Activated T-helper 1 cell treated with anti-CD3 and anti-CD28 coated beads, Interleukin-12 subunit alpha, Interleukin-12 subunit beta, Interleukin-2, Interleukin-4 antibody, amounts not matched to agents 30 ng/mL and 10 ng/mL and 1 ng/mL, durations not matched to agents 14 hours and 24 hours and 36 hours (primary cell): ENCODE measurements at regions not wholly inside any gene's neighbourhood (a gene's known extent, or its start where the extent isn't known, plus 50 kb on each side); places are given as distances from the start of the nearest gene placed in this dataset.

Experiments used
- DNase-seq: peaks from one replicate; pipeline ENCODE4 v3.0.0; 2021; ENCODE audit warnings: low spot score
- H3K27ac Mint-ChIP-seq: one replicate; pipeline ENCODE4 v1.8.0; 2021; ENCODE audit warnings: mild to moderate bottlenecking, mixed read lengths
- H3K27me3 Mint-ChIP-seq: one replicate; pipeline ENCODE4 v1.8.0; 2022; ENCODE audit warnings: mild to moderate bottlenecking, moderate library complexity, mixed read lengths; ENCODE audit not compliant: insufficient read depth
- H3K36me3 Mint-ChIP-seq: one replicate; pipeline ENCODE4 v1.8.0; 2021; ENCODE audit warnings: low read depth, mixed read lengths
- H3K4me1 Mint-ChIP-seq: one replicate; pipeline ENCODE4 v1.8.0; 2021; ENCODE audit warnings: low read depth, mixed read lengths
- H3K4me3 Mint-ChIP-seq: one replicate; pipeline ENCODE4 v1.8.0; 2021; ENCODE audit warnings: mild to moderate bottlenecking, moderate library complexity, mixed read lengths
- H3K9me3 Mint-ChIP-seq: one replicate; pipeline ENCODE4 v1.8.0; 2021; ENCODE audit warnings: mixed read lengths
- intact Hi-C: fragments of 100-400 bp; cut with micrococcal nuclease; formaldehyde crosslinking; loops from one replicate; pipeline ENCODE4 v1.15.1; 2024

GRCh38 chr1:101379037-101379436 is 142.2 kb downstream of the S1PR1 start:
- intact Hi-C loops = no loop called here
- H3K36me3 Mint-ChIP-seq = peaks cover 7% of the 10 kb centered on the region
- peaks cover 5% of the 10 kb centered on the region for H3K27me3 Mint-ChIP-seq
- H3K27ac Mint-ChIP-seq = peak overlapping the region; percentile 6
- H3K4me3 Mint-ChIP-seq = no peak overlapping the region
- H3K9me3 Mint-ChIP-seq = peaks cover 9% of the 10 kb centered on the region
- H3K4me1 Mint-ChIP-seq = peaks cover 27% of the 10 kb centered on the region
- DNase-seq = no peak

- H3K4me3 Mint-ChIP-seq = no peak overlapping the region
- peak overlapping the region; percentile 41 for H3K27ac Mint-ChIP-seq
- no peak for DNase-seq
- intact Hi-C loops = no loop called here
- H3K36me3 Mint-ChIP-seq = peaks cover 8% of the 10 kb centered on the region
- H3K4me1 Mint-ChIP-seq = peaks cover 27% of the 10 kb centered on the region
- H3K9me3 Mint-ChIP-seq = peaks cover 9% of the 10 kb centered on the region
- peaks cover 5% of the 10 kb centered on the region for H3K27me3 Mint-ChIP-seq
Observed at GRCh38 chr1:101379950-101380349, 143.1 kb downstream of the S1PR1 start.

GRCh38 chr1:101382135-101382534 is 145.3 kb downstream of the S1PR1 start:
- peaks cover 13% of the 10 kb centered on the region for H3K9me3 Mint-ChIP-seq
- peaks cover 27% of the 10 kb centered on the region for H3K4me1 Mint-ChIP-seq
- no peak for DNase-seq
- intact Hi-C loops = no loop called here
- H3K36me3 Mint-ChIP-seq = peaks cover 7% of the 10 kb centered on the region
- H3K27ac Mint-ChIP-seq = no peak overlapping the region
- peaks cover 5% of the 10 kb centered on the region for H3K27me3 Mint-ChIP-seq
- no peak overlapping the region for H3K4me3 Mint-ChIP-seq

- Mint-ChIP-seq H3K4me3 (no peak overlapping the region), H3K9me3 (peaks cover 8% of the 10 kb centered on the region), H3K27ac (no peak overlapping the region), H3K4me1 (peaks cover 19% of the 10 kb centered on the region), H3K27me3 (peaks cover 5% of the 10 kb centered on the region), H3K36me3 (peaks cover 4% of the 10 kb centered on the region)
- intact Hi-C loops = loop anchor here (1.0 kb wide), 1 partner anchor 80 kb away; no protein-coding TSS in a partner anchor
- DNase-seq = peak; percentile 26
Observed at GRCh38 chr1:101388904-101389546, 152.2 kb downstream of the S1PR1 start.

- H3K4me1 Mint-ChIP-seq = peaks cover 19% of the 10 kb centered on the region
- H3K27ac Mint-ChIP-seq = no peak overlapping the region
- intact Hi-C loops = loop anchor here (1.0 kb wide), 1 partner anchor 80 kb away; no protein-coding TSS in a partner anchor
- H3K4me3 Mint-ChIP-seq = no peak overlapping the region
- no peak for DNase-seq
- peaks cover 8% of the 10 kb centered on the region for H3K9me3 Mint-ChIP-seq
- peaks cover 4% of the 10 kb centered on the region for H3K36me3 Mint-ChIP-seq
- peaks cover 7% of the 10 kb centered on the region for H3K27me3 Mint-ChIP-seq
Observed at GRCh38 chr1:101389547-101389929, 152.7 kb downstream of the S1PR1 start.

- intact Hi-C loops = no loop called here
- Mint-ChIP-seq H3K9me3 (peaks cover 4% of the 10 kb centered on the region), H3K27ac (no peak overlapping the region), H3K4me3 (no peak overlapping the region), H3K36me3 (peaks cover 3% of the 10 kb centered on the region), H3K27me3 (peaks cover 19% of the 10 kb centered on the region), H3K4me1 (peaks cover 19% of the 10 kb centered on the region)
- DNase-seq = no peak
Observed at GRCh38 chr1:101392552-101392951, 155.7 kb downstream of the S1PR1 start.

- peaks cover 11% of the 10 kb centered on the region for H3K4me1 Mint-ChIP-seq
- intact Hi-C loops = no loop called here
- H3K36me3 Mint-ChIP-seq = no peaks in the 10 kb centered on the region
- H3K9me3 Mint-ChIP-seq = no peaks in the 10 kb centered on the region
- no peak for DNase-seq
- H3K27ac Mint-ChIP-seq = no peak overlapping the region
- no peak overlapping the region for H3K4me3 Mint-ChIP-seq
- H3K27me3 Mint-ChIP-seq = peaks cover 19% of the 10 kb centered on the region
Observed at GRCh38 chr1:101394041-101394440, 157.2 kb downstream of the S1PR1 start.

GRCh38 chr1:101399222-101399621 is 162.4 kb downstream of the S1PR1 start:
- no peak for DNase-seq
- no peaks in the 10 kb centered on the region for H3K36me3 Mint-ChIP-seq
- H3K27ac Mint-ChIP-seq = no peak overlapping the region
- H3K4me3 Mint-ChIP-seq = no peak overlapping the region
- peaks cover 21% of the 10 kb centered on the region for H3K27me3 Mint-ChIP-seq
- intact Hi-C loops = no loop called here
- no peaks in the 10 kb centered on the region for H3K9me3 Mint-ChIP-seq
- no peaks in the 10 kb centered on the region for H3K4me1 Mint-ChIP-seq

GRCh38 chr1:101406271-101406670 is 169.5 kb downstream of the S1PR1 start:
- intact Hi-C loops = no loop called here
- Mint-ChIP-seq H3K9me3 (no peaks in the 10 kb centered on the region), H3K27ac (no peak overlapping the region)

GRCh38 chr1:101406681-101407080 is 169.9 kb downstream of the S1PR1 start:
- Mint-ChIP-seq H3K9me3 (no peaks in the 10 kb centered on the region), H3K27me3 (peaks cover 14% of the 10 kb centered on the region), H3K36me3 (no peaks in the 10 kb centered on the region), H3K4me3 (no peak overlapping the region), H3K4me1 (peaks cover 5% of the 10 kb centered on the region), H3K27ac (no peak overlapping the region)
- no peak for DNase-seq
- intact Hi-C loops = no loop called here

More at GRCh38 chr1:101406271-101406670, 169.5 kb downstream of the S1PR1 start:
- Mint-ChIP-seq H3K4me3 (no peak overlapping the region), H3K36me3 (no peaks in the 10 kb centered on the region), H3K4me1 (peaks cover 5% of the 10 kb centered on the region), H3K27me3 (peaks cover 14% of the 10 kb centered on the region)
- no peak for DNase-seq

- H3K4me3 Mint-ChIP-seq = no peak overlapping the region
- H3K4me1 Mint-ChIP-seq = peaks cover 5% of the 10 kb centered on the region
- no peaks in the 10 kb centered on the region for H3K9me3 Mint-ChIP-seq
- DNase-seq = no peak
- peaks cover 19% of the 10 kb centered on the region for H3K27me3 Mint-ChIP-seq
- H3K27ac Mint-ChIP-seq = no peak overlapping the region
- H3K36me3 Mint-ChIP-seq = no peaks in the 10 kb centered on the region
- intact Hi-C loops = no loop called here
Observed at GRCh38 chr1:101407505-101408211, 170.8 kb downstream of the S1PR1 start.

- H3K9me3 Mint-ChIP-seq = no peaks in the 10 kb centered on the region
- H3K4me3 Mint-ChIP-seq = no peak overlapping the region
- H3K27me3 Mint-ChIP-seq = peaks cover 21% of the 10 kb centered on the region
- intact Hi-C loops = no loop called here
- no peak for DNase-seq
- no peak overlapping the region for H3K27ac Mint-ChIP-seq
- H3K4me1 Mint-ChIP-seq = peaks cover 5% of the 10 kb centered on the region
- no peaks in the 10 kb centered on the region for H3K36me3 Mint-ChIP-seq
Observed at GRCh38 chr1:101408212-101409042, 171.6 kb downstream of the S1PR1 start.

GRCh38 chr1:101409102-101409501 is 172.3 kb downstream of the S1PR1 start:
- Mint-ChIP-seq H3K9me3 (no peaks in the 10 kb centered on the region), H3K4me1 (peaks cover 5% of the 10 kb centered on the region), H3K27me3 (peaks cover 17% of the 10 kb centered on the region), H3K36me3 (no peaks in the 10 kb centered on the region), H3K4me3 (no peak overlapping the region), H3K27ac (no peak overlapping the region)
- intact Hi-C loops = no loop called here
- no peak for DNase-seq
